Nephron (organoid): ENCODE measurements at regions not wholly inside any gene's neighbourhood (a gene's known extent, or its start where the extent isn't known, plus 50 kb on each side); places are given as distances from the start of the nearest gene placed in this dataset.

Source experiments
- H3K27ac Mint-ChIP-seq, 3 experiments: 2 replicates each; pipeline ENCODE4 v1.8.0; 2020; ENCODE audit warnings: mixed read lengths in 3 of 3, mild to moderate bottlenecking in 2 of 3, moderate library complexity in 1 of 3
- H3K27me3 Mint-ChIP-seq: 2 replicates; pipeline ENCODE4 v1.8.0; 2021; ENCODE audit warnings: low read depth, mild to moderate bottlenecking, moderate library complexity, mixed read lengths
- H3K36me3 Mint-ChIP-seq: 2 replicates; pipeline ENCODE4 v1.8.0; 2020; ENCODE audit warnings: low read depth, mixed read lengths
- H3K4me1 Mint-ChIP-seq: 2 replicates; pipeline ENCODE4 v1.8.0; 2020; ENCODE audit warnings: mixed read lengths
- H3K4me3 Mint-ChIP-seq, 3 experiments: 2 replicates each; pipeline ENCODE4 v1.8.0; 2020; ENCODE audit warnings: mild to moderate bottlenecking in 3 of 3, mixed read lengths in 3 of 3, moderate library complexity in 2 of 3
- H3K9me3 Mint-ChIP-seq: 2 replicates; pipeline ENCODE4 v1.8.0; 2020; ENCODE audit warnings: mixed read lengths
- TF ChIP-seq, protein P1 (sequence below), 3 experiments: fragments of 200-600 bp; sonication (generic); IDR thresholded peaks; one replicate each; pipeline ENCODE4 v1.5.0; 2021; ENCODE audit warnings: antibody characterized with exemption in 3 of 3; ENCODE audit not compliant: unreplicated experiment in 3 of 3

DNA sequence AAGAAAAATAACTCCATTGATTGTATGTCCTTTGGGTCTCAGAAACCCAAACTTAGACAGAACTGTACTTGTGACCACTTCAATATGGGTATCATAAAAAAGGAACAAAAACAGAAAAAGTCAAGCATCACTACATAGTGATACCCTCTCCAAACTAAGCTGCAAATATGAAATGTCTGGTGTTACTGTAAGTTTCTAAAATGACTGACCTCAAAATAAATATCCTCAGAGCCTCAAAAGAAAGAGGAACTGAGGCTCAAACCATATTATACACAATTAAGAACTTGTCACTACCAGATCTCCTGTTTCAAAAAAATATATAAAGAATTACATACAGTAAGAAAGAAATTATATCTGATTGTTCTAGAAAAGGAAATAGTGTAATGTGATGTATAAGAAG, 787.9 kb upstream of the KLHL1 start:
- Mint-ChIP-seq H3K4me3 (no peak overlapping the region), H3K27ac (no peak overlapping the region), H3K27me3 (no peaks in the 10 kb centered on the region), H3K9me3 (no peaks in the 10 kb centered on the region), H3K36me3 (no peaks in the 10 kb centered on the region), H3K4me1 (no peaks in the 10 kb centered on the region)
- TF ChIP-seq, protein P1, sequence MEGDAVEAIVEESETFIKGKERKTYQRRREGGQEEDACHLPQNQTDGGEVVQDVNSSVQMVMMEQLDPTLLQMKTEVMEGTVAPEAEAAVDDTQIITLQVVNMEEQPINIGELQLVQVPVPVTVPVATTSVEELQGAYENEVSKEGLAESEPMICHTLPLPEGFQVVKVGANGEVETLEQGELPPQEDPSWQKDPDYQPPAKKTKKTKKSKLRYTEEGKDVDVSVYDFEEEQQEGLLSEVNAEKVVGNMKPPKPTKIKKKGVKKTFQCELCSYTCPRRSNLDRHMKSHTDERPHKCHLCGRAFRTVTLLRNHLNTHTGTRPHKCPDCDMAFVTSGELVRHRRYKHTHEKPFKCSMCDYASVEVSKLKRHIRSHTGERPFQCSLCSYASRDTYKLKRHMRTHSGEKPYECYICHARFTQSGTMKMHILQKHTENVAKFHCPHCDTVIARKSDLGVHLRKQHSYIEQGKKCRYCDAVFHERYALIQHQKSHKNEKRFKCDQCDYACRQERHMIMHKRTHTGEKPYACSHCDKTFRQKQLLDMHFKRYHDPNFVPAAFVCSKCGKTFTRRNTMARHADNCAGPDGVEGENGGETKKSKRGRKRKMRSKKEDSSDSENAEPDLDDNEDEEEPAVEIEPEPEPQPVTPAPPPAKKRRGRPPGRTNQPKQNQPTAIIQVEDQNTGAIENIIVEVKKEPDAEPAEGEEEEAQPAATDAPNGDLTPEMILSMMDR (IDR thresholded peaks at IDR 0.05; ENCODE audit: unreplicated experiment in 3 of 3), result no peak

DNA sequence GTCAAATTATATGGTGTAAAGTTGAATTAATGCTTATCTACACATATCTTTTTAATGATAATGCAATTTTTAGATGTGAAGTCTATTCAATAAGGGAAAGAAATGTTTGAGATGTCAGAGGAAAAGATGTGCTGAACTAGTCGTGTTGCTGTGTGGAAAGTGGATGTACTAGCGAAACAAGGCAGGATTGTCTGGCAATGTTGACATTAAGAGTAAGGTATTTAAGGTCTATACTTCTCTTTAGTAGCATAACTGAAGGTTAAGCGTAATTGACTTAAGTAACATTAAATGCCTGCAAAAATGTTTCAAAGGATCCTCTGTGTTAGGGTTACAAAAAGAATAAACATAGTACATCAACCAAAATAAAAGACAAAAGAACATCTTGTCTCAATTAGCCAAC, 787.3 kb upstream of the KLHL1 start:
- Mint-ChIP-seq H3K4me1 (no peaks in the 10 kb centered on the region), H3K36me3 (no peaks in the 10 kb centered on the region), H3K27me3 (no peaks in the 10 kb centered on the region), H3K9me3 (no peaks in the 10 kb centered on the region), H3K4me3 (no peak overlapping the region), H3K27ac (no peak overlapping the region)
- TF ChIP-seq, protein P1 (IDR thresholded peaks at IDR 0.05; ENCODE audit: unreplicated experiment in 3 of 3), result no peak

DNA sequence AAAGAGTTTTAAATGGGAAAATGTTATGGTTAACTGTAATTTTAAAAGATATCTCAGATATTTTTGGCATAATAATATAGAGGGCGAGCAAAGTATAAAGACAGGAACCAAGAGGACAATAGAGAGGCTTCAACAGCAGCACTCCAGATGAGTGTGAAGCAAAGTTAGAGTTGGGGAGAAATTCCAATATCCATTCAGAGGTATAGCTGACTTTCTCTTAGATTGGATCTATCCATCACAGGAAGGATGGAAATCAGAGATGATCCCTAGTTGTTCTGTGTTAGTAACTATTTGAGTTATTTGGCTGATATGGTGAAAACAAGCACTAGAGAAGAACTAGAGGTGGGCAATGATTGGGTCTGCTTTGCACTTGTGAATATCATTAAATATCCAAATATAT, 786.0 kb upstream of the KLHL1 start:
- no peak overlapping the region for H3K27ac Mint-ChIP-seq
- H3K9me3 Mint-ChIP-seq, result no peaks in the 10 kb centered on the region
- no peaks in the 10 kb centered on the region for H3K4me1 Mint-ChIP-seq
- H3K27me3 Mint-ChIP-seq, result no peaks in the 10 kb centered on the region
- no peak overlapping the region for H3K4me3 Mint-ChIP-seq
- TF ChIP-seq, protein P1 (IDR thresholded peaks at IDR 0.05; ENCODE audit: unreplicated experiment in 3 of 3), result no peak
- H3K36me3 Mint-ChIP-seq, result no peaks in the 10 kb centered on the region

DNA sequence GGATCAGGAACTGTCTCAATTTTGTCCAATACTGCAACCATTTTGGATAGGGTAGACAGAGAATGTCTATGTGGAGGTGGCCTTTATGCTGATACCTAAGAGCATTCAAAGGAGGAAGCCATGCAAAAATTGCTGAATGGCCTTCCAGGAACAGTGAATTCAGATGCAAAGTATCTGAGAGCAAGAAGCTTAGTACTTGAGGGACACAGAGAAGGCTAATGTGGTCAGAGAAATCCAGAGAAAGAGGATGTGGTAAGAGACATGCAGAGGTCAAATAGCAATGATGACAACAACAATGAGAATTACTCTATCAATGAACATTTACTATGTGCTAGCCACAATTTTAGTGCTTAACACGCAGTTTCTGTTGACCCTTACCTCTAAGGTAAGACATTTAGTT, 785.6 kb upstream of the KLHL1 start:
- Mint-ChIP-seq H3K4me1 (no peaks in the 10 kb centered on the region), H3K4me3 (no peak overlapping the region)

DNA sequence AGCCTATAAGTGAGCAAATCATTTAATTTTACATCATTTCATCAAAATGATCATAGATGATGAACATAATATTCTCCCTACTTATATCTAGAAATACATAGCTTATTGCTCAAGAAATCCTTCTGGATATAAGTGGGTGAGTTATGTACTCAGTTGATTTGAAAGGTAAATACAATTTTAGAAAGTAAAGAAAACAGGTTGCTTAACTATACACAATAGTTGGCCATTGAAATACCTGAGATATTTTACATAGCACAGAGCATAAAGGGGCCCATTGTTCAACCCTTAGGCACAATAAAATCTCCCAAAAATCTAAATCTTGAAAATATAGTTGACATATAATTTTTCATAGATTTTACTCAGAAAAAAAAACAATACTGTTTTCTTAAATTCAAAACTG, 782.0 kb upstream of the KLHL1 start:
- Mint-ChIP-seq H3K4me1 (no peaks in the 10 kb centered on the region), H3K9me3 (peaks cover 2% of the 10 kb centered on the region), H3K27ac (no peak overlapping the region), H3K4me3 (no peak overlapping the region), H3K27me3 (no peaks in the 10 kb centered on the region), H3K36me3 (no peaks in the 10 kb centered on the region)
- TF ChIP-seq, protein P1 (IDR thresholded peaks at IDR 0.05; ENCODE audit: unreplicated experiment in 3 of 3), result no peak

More for the DNA sequence above, 785.6 kb upstream of the KLHL1 start:
- H3K27ac Mint-ChIP-seq, result no peak overlapping the region
- H3K36me3 Mint-ChIP-seq, result no peaks in the 10 kb centered on the region
- TF ChIP-seq, protein P1 (IDR thresholded peaks at IDR 0.05; ENCODE audit: unreplicated experiment in 3 of 3), result no peak
- H3K27me3 Mint-ChIP-seq, result no peaks in the 10 kb centered on the region
- no peaks in the 10 kb centered on the region for H3K9me3 Mint-ChIP-seq

DNA sequence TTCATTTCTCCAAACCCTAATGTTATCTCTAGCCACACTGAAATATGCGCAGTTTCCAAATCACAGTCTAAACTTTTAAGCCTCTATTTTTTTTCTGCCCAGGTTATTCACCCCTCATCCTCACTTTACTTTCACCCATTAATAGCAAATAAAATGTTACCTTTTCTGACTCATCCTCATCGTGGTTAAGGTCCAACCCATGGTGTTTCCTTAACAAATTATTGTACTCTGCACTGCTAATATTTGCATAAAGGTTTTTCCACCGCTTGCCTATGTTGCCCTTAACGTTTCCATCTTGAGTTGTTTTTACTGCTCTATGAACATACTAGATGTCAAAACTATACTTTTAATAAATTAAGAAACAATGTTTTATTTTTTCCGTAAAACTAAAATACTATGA, 780.9 kb upstream of the KLHL1 start:
- TF ChIP-seq, protein P1 (IDR thresholded peaks at IDR 0.05; ENCODE audit: unreplicated experiment in 3 of 3), result no peak
- H3K27me3 Mint-ChIP-seq, result no peaks in the 10 kb centered on the region
- H3K27ac Mint-ChIP-seq, result no peak overlapping the region
- H3K36me3 Mint-ChIP-seq, result no peaks in the 10 kb centered on the region
- H3K9me3 Mint-ChIP-seq, result peaks cover 3% of the 10 kb centered on the region
- no peaks in the 10 kb centered on the region for H3K4me1 Mint-ChIP-seq
- H3K4me3 Mint-ChIP-seq, result no peak overlapping the region
